K562 (cell line): ENCODE measurements at regions not wholly inside any gene's neighbourhood (a gene's known extent, or its start where the extent isn't known, plus 50 kb on each side); places are given as distances from the start of the nearest gene placed in this dataset.

Experiments
- CBFB ChIP-seq: sonication (generic); formaldehyde crosslinking; IDR thresholded peaks from 2 replicates; pipeline ENCODE4 v1.4.0; 2020; ENCODE audit warnings: mild to moderate bottlenecking, missing genetic modification reagents
- ELF4 ChIP-seq: fragments of 450-650 bp; formaldehyde crosslinking; IDR thresholded peaks from 2 replicates; pipeline ENCODE4 v1.4.0; 2022; ENCODE audit warnings: missing genetic modification characterization
- ERF ChIP-seq: fragments of 450-650 bp; formaldehyde crosslinking; IDR thresholded peaks from 2 replicates; pipeline ENCODE4 v1.4.0; 2020; ENCODE audit warnings: mild to moderate bottlenecking, mixed read lengths
- KDM1A ChIP-seq, 2 experiments: fragments of 450-650 bp; IDR thresholded peaks; 2 replicates each; pipeline ENCODE4 v1.6.1; 2016; ENCODE audit warnings: mild to moderate bottlenecking in 2 of 2
- PML ChIP-seq: IDR thresholded peaks from 2 replicates; pipeline ENCODE4 v1.6.1; 2012; ENCODE audit warnings: low read length, inconsistent platforms
- POLR2A ChIP-seq: fragments of 450-650 bp; conservative IDR thresholded peaks from 2 replicates; pipeline ENCODE4 v1.6.1; 2016
- ZNF766 ChIP-seq: fragments of 200-800 bp; sonication (Bioruptor generic); conservative IDR thresholded peaks from 2 replicates; pipeline ENCODE4 v1.6.1; 2016; ENCODE audit warnings: missing genetic modification characterization, missing compliant biosample characterization
- TF ChIP-seq, protein P1 (sequence below): sonication (generic); formaldehyde crosslinking; IDR thresholded peaks from 2 replicates; pipeline ENCODE4 v1.8.1; 2022; ENCODE audit warnings: missing genetic modification reagents
- TF ChIP-seq, protein P2 (sequence below): sonication (generic); formaldehyde crosslinking; IDR thresholded peaks from 2 replicates; pipeline ENCODE4 v1.8.1; 2023; ENCODE audit warnings: mild to moderate bottlenecking, missing genetic modification reagents
- TF ChIP-seq, protein P3 (sequence below): fragments of 450-650 bp; formaldehyde crosslinking; IDR thresholded peaks from 2 replicates; pipeline ENCODE4 v1.4.0; 2022; ENCODE audit warnings: missing genetic modification characterization
- TF ChIP-seq, protein P4 (sequence below): fragments of 250-450 bp; sonication (Bioruptor Pico); IDR thresholded peaks from 2 replicates; pipeline ENCODE4 v1.4.0; 2020

DNA sequence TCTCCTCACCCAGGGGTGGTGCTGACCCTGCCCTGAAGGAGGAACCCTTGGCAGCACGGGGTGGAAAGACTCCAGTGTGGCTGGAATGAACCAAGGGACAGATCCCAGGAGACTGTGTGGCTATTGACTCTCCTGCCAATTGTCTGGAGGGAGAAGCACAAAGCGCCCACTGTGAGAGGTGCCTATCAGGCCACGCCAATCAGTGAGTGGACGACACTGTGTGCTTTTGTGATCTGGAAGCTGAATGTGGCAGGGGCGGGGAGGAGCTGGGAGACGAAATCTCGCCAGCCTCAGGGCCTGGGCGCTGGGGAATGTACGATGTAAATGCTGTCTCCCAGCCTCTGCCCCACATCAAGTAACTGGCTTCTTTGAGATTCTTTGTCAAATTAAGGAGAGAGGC lies 167.1 kb downstream of the ZBTB18 start:
- TF ChIP-seq, protein P1, sequence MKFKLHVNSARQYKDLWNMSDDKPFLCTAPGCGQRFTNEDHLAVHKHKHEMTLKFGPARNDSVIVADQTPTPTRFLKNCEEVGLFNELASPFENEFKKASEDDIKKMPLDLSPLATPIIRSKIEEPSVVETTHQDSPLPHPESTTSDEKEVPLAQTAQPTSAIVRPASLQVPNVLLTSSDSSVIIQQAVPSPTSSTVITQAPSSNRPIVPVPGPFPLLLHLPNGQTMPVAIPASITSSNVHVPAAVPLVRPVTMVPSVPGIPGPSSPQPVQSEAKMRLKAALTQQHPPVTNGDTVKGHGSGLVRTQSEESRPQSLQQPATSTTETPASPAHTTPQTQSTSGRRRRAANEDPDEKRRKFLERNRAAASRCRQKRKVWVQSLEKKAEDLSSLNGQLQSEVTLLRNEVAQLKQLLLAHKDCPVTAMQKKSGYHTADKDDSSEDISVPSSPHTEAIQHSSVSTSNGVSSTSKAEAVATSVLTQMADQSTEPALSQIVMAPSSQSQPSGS (CRISPR knock-in tag): no peak
- no peak for TF ChIP-seq KDM1A (IDR thresholded peaks at IDR 0.05)
- TF ChIP-seq PML: no peak
- no peak for TF ChIP-seq CBFB
- TF ChIP-seq POLR2A: no peak
- TF ChIP-seq, protein P2, sequence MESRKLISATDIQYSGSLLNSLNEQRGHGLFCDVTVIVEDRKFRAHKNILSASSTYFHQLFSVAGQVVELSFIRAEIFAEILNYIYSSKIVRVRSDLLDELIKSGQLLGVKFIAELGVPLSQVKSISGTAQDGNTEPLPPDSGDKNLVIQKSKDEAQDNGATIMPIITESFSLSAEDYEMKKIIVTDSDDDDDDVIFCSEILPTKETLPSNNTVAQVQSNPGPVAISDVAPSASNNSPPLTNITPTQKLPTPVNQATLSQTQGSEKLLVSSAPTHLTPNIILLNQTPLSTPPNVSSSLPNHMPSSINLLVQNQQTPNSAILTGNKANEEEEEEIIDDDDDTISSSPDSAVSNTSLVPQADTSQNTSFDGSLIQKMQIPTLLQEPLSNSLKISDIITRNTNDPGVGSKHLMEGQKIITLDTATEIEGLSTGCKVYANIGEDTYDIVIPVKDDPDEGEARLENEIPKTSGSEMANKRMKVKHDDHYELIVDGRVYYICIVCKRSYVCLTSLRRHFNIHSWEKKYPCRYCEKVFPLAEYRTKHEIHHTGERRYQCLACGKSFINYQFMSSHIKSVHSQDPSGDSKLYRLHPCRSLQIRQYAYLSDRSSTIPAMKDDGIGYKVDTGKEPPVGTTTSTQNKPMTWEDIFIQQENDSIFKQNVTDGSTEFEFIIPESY: no peak
- no peak for TF ChIP-seq ZNF766 (CRISPR knock-in tag)
- TF ChIP-seq ERF (CRISPR knock-in tag): no peak
- TF ChIP-seq, protein P3, sequence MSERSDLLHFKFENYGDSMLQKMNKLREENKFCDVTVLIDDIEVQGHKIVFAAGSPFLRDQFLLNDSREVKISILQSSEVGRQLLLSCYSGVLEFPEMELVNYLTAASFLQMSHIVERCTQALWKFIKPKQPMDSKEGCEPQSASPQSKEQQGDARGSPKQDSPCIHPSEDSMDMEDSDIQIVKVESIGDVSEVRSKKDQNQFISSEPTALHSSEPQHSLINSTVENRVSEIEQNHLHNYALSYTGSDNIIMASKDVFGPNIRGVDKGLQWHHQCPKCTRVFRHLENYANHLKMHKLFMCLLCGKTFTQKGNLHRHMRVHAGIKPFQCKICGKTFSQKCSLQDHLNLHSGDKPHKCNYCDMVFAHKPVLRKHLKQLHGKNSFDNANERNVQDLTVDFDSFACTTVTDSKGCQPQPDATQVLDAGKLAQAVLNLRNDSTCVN (CRISPR knock-in tag): no peak
- TF ChIP-seq, protein P4, sequence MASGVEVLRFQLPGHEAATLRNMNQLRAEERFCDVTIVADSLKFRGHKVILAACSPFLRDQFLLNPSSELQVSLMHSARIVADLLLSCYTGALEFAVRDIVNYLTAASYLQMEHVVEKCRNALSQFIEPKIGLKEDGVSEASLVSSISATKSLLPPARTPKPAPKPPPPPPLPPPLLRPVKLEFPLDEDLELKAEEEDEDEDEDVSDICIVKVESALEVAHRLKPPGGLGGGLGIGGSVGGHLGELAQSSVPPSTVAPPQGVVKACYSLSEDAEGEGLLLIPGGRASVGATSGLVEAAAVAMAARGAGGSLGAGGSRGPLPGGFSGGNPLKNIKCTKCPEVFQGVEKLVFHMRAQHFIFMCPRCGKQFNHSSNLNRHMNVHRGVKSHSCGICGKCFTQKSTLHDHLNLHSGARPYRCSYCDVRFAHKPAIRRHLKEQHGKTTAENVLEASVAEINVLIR (CRISPR knock-in tag): no peak
- no peak for TF ChIP-seq ELF4 (CRISPR knock-in tag)
